CD4-positive, alpha-beta T cell treated with Interleukin-17A for 4 hours (primary cell): ENCODE measurements at regions not wholly inside any gene's neighbourhood (a gene's known extent, or its start where the extent isn't known, plus 50 kb on each side); places are given as distances from the start of the nearest gene placed in this dataset.
"Not testable (repeated sequence)": the region's sequence is repeated elsewhere in the genome, so short reads cannot be mapped to it uniquely, and the experiment has no call there.

ENCODE experiments used
- DNase-seq: peaks from one replicate; pipeline ENCODE4 v3.0.0-alpha.2; 2020; ENCODE audit warnings: mixed read lengths

DNA sequence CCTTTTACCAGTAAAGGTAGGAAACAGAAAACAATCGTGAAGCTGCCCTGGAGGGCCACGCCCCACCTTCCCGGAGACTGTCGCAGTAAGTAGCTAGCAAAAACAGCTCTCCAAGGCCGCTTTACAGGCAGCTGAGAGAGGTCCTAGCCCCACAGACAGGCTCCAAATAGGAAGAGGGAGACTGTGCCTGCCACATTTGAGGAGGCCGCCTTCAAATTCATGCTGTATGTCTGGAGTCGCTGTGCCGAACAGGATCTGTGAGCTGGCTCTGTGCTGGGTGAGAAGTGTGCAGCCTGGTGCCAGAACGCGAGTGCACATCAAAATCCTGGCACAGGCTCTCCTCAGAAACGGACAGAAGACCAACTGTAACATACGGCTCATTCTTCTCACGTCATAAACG, 582.2 kb downstream of the CETN3 start:
- no peak for DNase-seq

DNA sequence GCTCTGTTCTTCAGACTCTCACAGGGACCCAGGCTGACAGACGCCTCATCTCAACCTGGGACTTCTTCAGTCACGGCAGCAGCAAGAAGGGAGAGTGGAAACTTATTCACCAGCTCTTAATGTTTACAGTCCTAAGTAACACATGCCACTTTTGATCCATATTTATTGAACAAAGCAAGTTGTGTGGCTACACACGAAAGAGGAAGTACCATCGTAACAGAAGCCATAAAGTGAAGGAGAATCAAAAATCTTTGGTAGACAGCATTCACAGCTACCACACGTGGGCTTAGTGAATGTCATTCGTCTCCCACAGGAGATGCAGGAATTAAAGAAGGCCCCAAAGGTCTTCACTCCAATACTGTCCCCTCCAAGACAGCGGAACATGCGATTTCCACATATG, 582.6 kb downstream of the CETN3 start:
- DNase-seq, result no peak

DNA sequence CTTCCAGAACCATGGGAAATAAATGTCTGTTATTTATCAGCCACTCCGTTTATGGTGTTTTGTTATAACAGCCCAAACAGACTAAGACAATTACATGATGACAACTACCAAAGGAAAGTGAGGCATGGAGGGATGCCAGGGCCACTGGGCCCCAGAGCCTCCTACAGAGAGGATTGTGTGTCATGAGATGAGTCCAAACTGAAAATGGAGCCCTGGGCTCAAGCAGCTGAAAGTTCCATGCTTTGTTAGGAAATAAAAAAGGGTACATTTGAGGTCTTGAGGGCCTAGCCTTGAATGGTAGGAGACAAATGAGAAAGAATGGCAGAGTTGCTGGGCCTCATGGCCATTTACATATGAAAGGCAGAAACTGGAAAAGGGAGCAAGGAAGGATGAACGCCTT, 586.5 kb downstream of the CETN3 start:
- DNase-seq, result no peak

DNA sequence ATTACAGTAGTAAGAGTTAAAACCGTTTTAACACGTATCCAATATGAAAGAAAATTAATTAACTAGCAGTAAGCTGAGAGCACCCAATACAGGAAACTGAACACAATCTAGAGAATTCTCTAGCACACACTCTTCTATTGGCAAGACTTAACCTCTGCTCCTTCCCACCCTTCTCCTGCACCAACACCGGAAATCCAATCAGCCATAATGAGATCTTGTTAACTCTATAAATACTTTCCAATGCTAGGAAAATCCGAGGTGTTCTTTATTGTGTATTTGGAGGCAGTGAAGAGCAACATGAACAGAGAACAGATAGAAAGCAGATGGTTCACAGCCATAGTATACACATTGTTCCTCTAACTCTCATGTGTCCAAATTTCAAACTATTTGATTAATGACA, 591.7 kb downstream of the CETN3 start:
- DNase-seq, result no peak

DNA sequence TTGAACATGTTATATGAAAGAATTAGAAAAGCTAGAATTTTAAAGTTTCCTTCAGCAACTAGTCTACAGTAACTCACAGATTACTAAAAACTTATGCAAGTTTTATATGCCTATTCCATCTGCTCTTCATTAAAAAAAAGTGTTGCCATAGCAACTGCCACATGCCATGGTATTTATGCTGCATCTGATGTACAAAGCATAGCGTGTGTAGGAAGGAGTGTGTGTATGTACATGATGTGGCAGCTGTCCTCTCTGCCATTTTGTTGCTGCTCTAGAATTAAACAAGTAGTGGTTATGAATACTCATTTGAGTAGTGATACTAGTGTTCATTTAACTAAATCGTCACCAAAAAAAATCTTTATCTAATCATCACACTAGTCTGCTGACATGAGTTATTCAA, 593.5 kb downstream of the CETN3 start:
- no peak for DNase-seq

DNA sequence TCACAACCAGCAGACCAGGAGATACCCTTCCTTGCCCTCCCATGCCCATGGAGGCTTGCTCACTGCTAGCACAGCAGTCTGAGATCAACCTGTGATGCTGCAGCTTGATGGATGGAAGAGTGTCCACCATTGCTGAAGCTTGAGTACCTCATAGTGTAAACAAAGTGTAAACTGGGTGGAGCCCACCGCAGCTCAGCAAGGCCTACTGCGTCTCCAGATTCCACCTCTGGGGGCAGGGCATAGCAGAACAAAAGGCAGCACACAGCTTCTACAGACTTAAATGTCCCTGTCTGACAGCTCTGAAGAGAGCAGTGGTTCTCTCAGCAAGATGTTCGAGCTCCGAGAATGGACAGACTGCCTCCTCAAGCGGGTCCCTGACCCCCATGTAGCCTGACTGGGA, 608.8 kb downstream of the CETN3 start:
- DNase-seq, result not testable (repeated sequence)

DNA sequence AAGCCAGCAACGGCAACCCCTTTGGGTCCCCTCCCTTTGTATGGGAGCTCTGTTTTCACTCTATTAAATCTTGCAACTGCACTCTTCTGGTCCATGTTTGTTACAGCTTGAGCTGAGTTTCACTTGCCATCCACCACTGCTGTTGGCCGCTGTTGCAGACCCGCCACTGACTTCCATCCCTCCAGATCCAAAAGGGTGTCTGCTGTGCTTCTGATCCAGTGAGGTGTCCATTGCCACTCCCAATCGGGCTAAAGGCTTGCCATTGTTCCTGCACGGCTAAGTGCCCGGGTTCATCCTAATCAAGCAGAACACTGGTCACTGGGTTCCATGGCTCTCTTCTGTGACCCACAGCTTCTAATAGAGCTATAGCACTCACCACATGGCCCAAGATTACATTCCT, 615.1 kb downstream of the CETN3 start:
- not testable (repeated sequence) for DNase-seq

DNA sequence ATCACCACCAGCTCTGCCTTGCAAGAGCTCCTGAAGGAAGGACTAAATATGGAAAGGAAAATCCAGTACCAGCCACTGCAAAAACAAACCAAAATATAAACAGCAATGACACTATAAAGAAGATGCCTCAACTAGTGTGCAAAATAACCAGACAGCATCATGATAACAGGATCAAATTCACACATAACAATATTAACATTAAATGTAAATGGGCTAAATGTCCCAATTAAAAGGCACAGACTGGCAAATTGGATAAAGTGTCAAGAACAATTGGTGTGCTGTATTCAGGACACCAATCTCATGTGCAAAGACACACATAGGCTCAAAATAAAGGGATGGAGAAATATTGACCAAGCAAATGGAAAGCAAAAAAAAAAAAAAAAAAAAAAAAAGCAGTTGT, 629.8 kb downstream of the CETN3 start:
- not testable (repeated sequence) for DNase-seq

DNA sequence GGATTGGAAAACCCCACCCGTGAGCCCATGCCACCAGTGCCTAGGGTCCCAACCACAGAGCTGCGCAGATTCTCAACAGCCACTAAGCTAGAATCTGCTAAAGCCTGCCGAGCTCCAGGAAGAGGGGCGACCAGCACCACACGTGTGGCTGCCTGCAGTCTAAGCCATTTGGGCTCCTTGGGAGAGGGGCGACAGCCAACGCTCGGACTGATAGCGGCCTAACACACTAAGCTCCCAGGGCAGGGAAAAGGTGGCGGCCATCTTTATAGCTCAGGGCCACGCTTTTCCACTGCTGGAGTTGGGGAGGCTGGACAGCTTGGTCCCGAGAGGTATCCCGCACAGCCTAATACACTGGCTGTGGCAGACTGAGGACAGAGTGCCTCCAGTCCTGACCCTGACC, 631.8 kb downstream of the CETN3 start:
- DNase-seq, result no peak

DNA sequence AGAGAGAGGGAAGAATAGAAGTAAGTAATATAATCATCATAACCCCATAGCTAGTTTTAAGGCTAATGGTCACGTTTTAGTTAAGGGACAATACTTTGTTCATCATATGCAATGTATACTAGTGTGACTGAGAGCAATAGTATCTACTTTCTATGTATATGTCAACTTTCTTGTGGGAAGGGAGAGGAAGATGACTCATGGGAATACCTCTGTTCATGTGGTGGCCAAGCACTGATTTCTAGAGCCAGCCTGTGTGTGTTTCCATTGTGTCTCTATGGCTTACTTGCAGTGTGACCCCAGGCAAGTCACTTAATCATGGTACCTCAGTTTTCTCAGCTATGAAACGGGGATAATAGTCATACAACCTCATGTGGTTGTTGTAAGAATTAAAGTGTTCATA, 639.6 kb downstream of the CETN3 start:
- DNase-seq, result no peak

DNA sequence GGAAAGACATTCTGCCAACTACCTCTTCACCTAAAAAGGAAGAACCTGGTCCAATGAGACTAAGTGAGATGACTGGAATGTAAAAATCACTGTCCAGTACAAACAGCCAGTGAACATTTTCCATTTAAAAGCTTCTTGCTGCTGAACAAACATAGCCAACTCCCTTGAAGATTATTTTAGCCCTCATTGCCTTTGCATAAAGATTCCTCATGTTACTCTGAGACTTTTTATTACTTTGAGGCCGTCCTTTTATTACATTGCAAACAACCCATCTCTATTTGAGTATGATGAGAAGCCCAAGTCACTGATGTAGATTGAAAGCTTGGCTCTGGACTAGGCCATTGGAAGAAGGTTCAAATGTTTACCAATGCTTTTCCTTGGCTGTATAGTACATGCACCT, 649.8 kb downstream of the CETN3 start:
- no peak for DNase-seq

DNA sequence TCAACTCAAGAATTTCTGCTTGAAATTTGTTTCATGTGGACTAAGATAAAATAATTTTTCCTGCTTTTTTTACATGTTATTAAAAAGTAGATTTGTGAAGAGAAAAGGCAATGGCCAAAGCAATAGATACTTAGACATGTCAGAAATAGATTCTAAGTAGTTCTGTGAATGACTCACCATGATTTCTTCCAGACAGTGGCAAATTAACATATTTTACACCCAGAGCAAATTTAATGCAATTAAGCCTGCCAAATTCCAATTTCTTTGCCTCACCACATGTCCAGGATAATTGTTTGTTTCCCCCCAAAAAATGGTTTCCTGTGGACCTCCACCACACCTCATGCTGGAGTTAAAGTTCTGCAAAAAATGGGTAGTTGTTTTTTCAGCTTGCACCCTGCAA, 651.4 kb downstream of the CETN3 start:
- DNase-seq, result no peak

DNA sequence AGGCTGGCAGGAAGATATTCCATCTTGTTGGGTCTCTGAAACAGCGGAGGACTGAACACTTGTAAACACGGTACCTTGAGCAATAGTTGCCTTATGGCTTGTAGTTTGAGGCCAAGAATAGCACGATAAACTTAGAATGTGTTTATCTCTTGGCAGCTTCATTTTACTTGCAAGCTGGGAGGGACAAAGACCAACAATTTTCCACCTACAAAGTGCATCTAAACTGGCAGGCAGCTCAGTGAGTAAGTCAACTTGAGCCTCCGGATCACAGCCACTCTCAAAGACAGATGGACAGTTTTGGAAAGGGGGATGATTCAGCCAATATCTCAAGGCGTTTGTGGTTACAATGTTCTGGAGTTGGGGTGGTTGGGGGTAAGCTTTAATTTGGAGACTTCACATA, 652.6 kb downstream of the CETN3 start:
- DNase-seq, result no peak

DNA sequence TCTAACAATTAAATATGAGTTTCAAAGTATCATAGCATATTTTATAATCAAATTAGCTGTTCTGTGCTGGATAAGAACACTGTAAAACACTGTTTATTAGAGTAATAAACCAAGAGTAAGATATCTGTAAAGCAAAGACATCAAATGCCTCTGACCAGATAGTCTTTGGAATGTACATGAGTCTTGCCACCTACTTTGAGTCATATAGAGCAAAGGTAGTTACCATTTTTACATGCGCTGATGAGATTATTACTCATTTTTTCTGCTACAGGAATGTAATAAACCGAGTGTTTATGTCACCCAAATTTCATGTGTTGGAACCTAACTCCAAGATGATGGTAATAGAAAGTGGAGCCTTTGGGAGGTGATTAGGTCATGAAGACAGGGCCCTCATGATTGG, 654.5 kb downstream of the CETN3 start:
- no peak for DNase-seq

DNA sequence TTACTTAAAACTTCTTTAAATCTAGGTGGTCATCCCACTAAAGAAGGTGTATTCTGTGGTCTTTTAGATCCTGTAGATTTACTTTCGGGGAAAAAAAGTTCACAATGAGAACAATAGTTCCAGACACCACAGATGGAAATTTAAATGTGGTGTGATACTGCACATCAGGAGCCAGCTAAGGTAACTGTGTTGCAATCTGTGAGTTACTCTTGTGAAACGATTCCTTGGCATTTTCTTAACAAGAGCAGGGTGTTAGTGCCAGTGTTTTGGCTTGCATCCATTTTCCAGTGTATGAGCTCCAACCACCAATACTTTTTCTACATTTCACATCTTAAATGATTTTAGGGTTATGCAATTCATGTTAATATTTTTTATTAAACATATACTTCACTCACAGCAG, 674.5 kb downstream of the CETN3 start:
- DNase-seq, result no peak

DNA sequence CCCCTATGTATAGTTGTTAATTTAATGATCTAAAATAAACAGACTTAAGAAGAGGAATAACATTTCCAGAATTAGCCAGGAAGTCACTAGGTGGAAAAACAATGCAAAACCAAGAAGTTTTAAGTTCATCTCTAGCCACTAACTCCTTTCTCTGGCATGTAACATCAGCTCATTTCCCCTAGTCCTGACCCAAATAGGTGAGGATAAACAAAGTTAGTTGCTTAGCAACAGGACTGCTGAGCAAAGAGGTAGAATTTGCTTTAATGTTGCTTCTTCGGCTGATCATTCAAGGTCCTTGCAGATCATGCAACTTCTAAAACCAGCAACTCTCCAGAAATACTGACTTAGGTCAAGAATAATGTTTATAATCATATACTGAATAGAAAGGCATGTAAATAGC, 675.8 kb downstream of the CETN3 start:
- DNase-seq, result no peak

DNA sequence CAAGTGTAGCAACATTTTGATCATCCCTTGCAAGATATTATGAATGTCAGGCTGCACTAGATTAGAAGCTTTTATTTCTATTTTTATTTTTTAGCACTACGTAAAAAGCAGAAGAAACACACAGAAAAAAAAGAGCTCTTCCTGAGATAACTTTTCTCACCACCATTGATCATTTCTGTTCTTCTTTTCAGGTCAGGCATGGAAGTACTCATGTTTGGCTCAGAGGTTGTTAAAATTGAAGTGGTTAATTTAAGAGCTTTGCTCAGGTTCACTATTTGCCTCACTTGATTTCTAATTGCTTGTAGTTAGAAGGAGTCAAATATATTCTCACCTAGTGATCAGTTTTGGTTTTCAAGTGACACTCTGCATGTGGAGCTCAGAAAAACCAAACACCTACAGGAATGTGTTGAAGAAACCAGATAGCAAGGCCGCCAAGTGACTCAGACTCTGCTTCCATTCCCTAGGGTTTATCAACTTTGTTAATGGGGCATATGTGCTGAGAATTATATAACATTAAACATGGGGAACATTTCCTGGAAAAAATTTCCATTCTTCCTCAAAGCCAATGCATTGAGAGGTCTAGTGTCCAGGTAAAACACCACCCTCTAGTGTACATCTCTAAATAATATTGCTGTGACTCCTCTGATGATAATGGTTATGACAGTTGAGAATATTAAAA, 679.8 kb downstream of the CETN3 start:
- DNase-seq, result no peak

DNA sequence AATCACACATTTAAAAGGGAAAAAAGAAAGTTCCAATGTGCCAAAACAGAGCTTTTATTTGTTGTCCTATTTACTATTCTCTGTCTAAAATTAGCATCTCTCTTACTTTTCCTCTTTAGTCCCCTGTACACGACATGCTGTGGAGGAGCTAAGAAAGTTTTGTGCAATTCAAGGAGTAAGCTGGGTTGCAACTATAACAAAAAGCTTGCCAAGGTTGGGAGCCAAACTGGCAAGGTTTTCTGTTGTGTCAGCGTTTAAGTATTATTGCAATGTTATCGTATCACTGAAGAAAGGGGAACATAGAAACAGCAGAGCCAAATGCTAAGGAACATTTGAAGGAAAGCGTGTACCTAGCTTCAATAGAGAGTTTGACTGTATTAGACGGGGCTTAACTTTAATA, 680.8 kb downstream of the CETN3 start:
- DNase-seq, result no peak

DNA sequence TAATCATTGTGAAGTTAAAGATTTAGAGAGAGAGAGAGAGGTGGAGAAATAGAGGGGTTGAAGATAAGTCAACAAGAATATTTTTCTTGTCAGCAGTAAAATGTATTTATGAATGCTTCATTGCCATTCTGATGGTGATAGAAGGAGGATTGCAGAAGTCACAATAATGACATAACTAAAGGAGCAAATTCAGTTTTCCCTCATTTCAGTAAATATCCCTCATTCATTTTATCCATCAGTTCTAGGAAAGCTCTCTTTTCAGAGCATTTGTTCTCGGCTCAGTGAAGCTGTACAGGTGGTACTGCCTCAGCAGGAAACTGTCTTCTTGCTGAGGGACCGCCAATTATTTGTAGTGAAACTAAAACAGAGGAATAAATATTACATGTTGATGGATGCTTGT, 681.4 kb downstream of the CETN3 start:
- no peak for DNase-seq

DNA sequence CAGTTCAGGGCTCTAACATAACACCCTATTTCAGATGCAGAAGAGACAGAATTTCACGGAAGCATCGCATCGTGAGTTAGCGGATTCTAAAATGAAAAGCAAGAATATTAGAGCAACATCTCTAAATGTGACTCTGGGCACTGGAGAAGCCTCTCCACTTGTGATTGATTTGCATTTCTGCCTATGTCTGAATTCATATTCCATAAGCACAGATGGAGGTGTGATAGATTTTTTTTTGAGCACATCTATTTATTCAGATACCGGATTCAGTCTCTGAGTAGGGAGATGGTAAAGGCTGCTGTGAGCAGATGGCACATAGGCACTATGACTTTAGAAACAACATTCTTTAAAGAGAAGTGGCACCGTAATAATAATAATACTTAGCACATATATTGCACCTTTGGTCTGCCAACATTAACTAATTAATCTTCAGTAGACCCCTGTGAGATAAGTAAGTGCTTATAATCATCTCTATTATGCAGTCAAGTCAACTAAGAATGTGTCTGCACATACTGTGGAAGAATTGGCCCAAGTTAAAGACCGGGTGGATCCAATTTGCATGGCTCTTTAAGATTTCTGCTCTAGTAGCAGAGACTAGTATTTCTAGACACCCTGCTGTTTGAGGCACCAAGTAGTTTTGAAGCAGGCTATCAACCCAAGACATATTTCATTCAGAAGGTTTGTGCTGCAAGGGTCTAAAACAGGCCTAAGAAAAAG, 685.0 kb downstream of the CETN3 start:
- no peak for DNase-seq

DNA sequence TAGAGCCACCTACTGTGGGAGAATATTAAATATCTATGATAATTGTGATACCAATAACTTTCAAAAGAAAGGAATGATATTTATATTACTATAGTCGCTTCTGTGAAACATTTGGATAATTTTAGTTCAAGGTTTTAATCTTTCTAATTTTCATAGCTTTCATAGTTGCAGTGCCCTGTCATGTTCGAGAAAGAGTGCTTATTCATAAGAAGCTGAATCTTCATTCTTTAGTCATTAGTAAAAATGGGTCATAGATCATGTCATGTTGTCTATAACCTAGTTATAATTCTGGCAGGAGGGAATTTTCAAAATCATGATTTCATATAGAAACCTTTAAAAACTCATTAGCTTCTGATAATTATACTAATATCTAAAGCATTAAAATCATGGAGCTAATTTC, 685.6 kb downstream of the CETN3 start:
- DNase-seq, result no peak

DNA sequence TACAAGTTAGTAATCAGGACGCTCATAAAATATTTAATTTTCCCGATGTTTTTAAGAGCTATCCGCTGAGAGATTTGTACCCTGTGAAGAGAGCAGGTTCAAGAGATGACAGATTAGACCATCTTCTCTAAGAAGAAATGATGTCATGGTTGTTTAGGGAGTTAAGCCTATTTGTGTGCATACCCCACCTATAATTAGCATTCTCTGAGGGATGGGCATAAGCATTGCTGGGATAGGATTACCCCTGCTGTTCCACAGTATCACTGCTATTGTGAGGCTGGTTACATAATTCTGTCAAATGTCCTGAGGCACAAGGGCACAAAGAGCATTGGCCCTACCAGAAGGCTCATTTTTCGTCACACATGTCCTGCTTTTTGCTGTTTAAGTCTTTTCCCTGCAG, 687.0 kb downstream of the CETN3 start:
- no peak for DNase-seq

DNA sequence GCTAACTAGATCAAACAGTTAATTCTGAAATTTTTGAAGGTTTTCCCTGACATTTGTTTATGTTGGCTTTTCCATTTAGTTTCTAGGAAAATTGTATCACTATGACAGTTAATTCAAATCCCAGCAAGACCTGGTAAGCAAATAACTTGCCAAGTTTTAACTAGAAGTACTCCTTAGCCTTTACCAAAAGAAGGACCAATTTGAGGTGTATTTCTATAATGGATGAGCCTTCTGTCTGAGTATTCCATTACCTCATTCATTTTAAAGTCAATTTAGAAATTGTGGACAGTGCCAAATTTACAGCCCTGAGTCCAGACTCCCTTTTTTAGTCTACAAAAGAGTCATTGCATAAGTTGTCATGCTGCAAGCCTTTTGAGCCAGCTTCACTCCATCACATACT, 687.6 kb downstream of the CETN3 start:
- no peak for DNase-seq

DNA sequence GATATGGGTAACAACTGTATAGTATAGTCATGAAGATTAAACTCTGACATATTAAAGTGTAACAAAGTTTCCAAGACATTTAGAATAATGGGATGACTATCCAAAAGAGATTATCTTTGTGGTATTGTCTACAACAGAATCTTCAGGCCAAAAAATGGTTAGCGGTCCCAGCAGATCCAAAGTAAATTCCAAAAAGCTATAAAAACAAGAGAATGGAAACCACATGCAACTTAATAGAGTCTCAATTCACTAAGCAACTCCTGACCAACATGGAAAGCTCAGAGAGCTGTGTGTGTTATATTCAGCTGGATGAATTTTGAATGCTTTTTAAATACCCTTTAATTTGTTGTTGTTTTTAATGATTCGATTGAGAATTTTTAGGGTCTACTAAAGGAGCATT, 688.2 kb downstream of the CETN3 start:
- DNase-seq, result no peak

DNA sequence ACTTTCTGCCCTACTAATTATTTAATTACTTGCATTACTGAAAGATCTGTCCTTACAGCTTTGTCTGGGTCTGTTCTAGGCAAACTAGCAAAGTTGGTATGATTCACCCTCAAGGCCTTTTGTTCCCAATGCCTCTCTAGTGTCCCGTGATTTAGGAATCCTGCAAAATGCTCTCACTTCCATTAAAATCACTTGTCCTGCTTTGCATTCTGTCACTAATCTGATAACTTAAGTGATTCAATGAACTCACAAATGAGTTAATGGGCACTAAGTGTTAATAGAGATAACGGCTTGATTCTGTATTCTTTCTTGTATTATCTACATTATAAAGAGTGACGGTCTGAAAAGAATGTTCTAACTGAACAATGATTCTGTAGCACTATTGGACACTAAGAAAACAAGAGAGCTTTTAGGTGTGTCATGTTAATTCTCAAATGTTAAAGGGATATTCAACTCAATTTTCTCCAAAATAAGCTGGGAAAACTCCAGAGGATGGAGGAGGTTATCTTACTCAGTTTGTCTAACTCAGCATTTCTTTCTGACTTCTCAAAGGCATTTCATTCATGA, 697.3 kb downstream of the CETN3 start:
- no peak for DNase-seq
